Cardiac septum (tissue), 1 donor: ENCODE measurements at regions not wholly inside any gene's neighbourhood (a gene's known extent, or its start where the extent isn't known, plus 50 kb on each side); places are given as distances from the start of the nearest gene placed in this dataset.

Experiments used
- DNase-seq: peaks from one replicate; pipeline ENCODE4 v3.0.0-alpha.2; 2020; ENCODE audit warnings: low spot score
- intact Hi-C: fragments of 100-400 bp; cut with DNase I; formaldehyde crosslinking; loops from one replicate; pipeline ENCODE4 v1.14.0; 2022
- donor health status: DM: no; HTN: no; CAD: no.

DNA sequence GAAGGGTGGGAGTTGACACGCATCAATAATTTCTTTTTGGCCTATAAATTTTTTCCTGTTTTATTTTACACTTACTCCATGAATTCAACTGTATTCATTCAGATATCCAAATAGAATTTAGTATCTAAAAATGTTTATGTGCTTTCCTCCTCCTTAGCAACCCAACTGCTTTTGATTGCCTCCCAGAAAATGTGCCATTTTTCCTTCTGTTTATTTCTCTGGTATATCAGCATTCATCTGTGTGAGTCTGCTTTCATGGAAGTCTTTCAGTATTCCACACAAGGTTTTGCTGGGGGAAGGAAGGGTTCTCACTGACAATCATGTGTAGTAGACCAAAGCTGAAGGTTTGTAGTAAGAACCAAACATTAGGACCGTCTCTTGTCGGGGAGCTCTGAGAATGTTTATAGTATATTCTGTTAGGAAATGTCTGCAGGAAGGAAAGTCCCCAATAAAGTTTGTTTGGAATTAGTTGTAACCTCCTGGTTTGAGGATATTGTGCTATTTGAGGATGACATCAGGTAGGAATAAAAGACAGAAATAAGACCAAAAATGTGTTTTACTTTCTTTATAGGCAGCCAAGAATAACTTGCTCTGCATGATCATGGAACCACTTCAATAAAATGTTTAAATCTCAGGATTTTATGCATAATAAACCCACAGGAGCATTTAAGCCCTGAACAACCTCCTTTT is 673.6 kb upstream of the INTU start:
- no peak for DNase-seq
- intact Hi-C loops = loop anchor here (10.0 kb wide), 1 partner anchor 334 kb away; no protein-coding TSS in a partner anchor

DNA sequence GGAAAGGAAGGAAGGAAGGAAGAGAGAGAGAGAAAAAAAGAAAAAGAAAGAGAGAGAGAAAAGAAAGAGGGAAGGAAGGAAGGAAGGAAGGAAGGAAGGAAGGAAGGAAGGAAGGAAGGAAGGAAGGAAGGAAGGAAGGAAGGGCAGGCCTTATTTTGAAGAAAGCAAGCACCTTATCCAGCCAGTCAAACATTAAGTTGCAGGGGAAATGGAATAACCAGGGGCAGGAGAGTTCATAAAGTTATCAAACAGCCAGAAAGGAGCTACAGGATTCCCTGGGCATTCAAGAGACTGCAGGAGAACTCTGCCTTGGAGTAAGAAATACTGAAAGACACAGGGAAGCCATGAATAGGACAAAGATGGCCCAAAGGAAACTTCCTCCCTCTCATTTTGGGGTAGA is 672.0 kb upstream of the INTU start:
- DNase-seq = no peak
- intact Hi-C loops = no loop called here

DNA sequence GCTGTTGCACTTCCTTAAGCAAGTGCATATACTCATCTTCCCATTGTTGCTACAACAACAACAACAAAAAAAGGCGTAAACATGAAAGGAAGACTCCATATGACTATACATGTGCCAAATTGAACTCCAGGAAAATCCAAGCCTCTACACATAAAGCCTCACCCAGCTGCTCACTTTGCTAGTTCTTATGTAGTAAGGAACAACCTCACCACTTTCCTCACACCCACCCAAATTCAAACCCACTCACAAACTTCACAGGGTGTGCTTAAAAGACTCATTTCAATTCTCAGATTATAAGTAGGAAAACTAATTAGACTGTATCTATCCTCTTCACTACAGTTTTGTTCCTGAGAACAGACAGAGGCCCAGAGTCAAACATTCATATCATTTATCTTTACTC is 671.1 kb upstream of the INTU start:
- intact Hi-C loops = no loop called here
- DNase-seq = no peak

DNA sequence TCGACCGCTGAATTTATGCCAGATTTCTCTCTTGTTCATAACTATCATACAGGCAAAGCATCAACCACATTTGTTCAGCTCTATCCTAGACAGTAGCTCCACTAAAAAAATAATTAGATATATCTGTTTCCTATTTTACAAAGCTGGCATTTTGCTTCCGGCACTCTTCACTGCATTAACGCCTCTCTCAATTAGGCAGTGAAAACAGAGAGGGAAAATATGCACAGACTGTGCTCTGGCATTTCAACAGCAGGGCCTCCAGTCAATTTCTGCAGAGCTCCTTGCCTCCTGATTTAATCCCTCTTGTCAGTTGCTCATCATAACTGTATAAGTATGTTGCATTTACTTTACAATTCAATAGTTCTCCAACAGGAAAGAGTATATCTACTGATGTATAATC is 666.9 kb upstream of the INTU start:
- intact Hi-C loops = no loop called here
- DNase-seq = no peak

DNA sequence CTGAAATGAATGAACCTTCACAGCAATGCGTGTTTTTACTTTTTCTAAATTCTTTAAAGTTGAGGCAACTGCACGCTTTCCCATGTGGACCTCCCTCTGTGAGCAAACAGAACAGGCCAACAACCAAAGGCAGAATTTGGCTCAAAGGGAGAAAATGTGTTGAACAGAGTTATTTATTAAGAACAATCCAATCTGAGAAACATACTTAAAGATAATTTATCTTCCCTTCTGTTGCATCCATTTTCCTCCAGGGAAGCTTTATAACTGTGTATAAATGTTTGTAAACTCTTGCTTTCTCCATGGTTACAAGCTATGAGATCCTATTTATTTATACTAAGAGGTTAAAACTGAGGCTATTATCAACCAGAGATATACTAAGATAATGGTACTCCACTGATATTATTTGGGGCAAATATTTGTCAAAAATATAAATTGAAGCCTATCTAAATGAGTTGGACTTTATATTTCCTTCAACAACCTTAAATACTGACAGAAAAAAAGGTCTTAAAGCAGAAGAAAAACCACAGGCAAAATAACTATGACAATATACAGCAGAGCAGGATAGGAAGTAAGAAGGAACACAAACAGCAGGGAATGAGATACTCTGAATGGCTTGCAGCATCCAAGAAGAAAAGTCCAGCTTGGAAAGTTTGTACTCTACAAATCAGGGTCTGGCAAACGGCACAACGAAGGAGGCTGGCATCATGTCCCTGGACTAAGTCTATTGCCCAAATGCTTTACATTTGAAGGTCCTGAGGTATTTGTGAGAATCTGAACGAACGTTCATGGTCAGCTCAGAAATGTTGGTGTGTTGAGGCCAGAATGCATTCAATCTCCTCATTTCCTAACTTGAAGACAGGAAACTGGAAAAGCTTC is 663.2 kb upstream of the INTU start:
- no peak for DNase-seq
- intact Hi-C loops = no loop called here

DNA sequence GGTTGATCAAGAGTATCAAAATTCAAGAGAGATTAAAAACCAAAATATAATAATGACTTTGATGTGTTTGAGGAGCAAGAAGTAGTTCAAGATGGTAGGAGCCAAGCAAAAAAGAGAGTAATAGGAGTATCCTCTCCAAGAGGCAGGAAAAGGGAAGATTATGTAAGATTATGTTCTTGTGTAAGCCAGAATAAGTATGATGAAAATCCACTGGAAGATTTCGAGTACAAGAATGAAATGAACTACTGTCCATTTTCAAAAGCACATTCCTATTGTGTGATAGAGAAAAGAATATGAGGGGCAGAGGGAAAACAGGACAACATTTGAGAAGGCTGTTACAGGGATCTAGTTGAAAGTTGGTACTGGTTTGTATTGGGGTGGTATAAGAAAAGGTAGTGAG is 659.6 kb upstream of the INTU start:
- no peak for DNase-seq
- intact Hi-C loops = no loop called here

DNA sequence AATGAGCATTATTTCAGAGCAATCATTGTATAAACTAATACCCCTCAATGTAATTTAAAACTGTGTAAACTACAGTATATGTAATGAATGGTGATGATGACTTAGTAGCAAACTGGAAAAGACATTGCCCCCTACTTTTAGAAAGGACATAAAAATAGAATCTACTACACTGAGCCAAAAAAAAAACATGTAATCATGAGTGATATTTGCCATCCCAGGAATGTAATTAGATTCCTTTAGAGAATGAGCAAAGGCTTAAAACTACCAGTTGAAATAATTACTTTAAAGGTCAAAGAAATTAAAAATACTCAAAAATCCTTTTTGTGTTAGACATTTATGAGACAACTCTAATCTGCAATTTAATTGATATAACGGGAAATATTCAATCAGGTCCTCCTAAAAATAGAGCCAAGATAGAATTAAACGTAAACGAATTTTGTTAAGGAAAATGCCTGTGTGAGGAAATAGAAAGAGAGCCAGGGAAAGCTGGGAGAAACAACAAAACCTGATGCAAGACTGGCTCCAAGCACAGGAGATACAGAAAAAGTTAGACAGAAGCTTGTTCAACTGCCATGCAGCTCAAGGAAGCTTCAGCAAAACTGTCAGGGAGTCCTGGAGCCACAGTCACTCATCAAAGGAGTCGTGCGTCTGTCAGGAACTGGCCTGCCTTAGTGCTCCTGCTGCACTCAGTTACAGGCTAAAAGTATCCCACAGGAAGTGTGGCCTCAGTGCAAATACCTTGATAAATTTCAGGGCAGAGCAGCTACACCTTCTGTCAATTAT is 655.7 kb upstream of the INTU start:
- intact Hi-C loops = no loop called here
- DNase-seq = no peak

DNA sequence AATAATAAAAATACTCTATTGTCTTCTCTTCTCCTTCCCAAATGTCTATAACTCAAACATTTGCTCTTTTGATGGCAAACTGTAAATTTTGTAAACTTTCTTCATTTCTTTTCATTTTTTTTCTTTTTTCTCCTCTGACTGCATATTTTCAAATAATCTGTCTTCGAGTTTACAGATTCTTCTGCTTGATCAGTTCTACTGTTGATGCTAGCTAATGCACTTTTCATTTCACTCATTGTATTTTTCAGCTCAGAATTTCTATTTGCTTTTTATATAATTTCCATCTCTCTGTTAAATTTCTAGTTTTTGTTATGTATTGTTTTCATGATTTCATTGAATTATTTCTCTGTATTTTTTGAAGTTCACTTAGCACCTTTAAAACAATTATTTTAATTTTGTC is 646.8 kb upstream of the INTU start:
- intact Hi-C loops = no loop called here
- no peak for DNase-seq

DNA sequence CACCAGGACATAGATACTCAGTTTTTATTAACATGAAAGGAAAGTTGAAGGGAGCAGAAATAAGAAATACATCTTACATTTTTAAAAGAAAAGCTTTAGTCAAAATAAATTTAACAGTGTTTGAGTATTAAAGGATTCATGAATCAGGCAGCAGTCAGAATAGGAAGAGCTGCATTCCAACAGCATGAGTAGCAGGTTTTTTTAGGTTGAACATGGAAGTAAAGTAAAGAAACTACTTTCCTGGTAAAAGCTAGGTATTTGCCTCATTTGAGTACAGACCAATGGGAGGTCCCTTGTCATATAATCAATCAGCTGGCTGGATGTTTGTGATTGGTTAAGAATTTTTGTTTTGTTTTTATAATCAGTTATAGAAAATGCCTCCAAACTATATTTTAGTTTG is 645.9 kb upstream of the INTU start:
- no peak for DNase-seq
- intact Hi-C loops = no loop called here

DNA sequence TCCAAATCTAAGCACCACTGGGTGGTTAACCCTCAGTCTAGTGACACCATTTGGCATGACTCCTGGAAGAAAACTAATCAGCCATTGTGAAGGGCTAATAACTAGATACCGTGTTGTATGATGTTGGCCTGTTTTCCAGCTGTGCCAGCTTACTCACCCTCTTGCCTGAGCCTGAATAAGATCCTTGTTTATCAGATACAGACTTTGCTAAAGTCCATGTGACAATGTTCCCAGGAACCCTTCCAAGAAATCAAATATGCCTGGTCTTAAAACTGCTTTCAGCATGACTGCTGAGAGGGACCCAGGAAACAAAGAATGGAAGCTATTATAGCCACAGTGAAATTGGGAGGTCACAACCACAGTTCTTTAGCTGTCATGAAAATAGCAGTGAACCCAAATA is 640.8 kb upstream of the INTU start:
- intact Hi-C loops = no loop called here
- no peak for DNase-seq

DNA sequence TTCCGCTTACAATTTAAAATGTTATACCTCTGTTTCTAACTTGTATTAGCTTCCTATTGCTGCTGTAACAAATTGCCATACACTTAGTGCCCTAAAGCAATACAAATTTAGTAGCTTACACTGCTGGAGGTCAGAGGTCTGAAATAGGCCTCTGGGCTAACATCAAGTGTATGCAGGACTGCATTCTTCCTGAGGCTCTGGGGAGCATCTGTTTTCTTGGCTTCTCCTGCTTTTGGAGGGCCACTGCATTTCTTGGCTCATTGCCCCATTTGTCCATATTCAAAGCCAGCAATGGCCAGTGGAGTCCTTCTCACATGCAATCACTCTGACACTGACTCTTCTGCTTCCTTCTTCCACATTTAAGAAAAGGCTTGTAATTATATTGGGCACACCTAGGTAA is 639.8 kb upstream of the INTU start:
- no peak for DNase-seq

DNA sequence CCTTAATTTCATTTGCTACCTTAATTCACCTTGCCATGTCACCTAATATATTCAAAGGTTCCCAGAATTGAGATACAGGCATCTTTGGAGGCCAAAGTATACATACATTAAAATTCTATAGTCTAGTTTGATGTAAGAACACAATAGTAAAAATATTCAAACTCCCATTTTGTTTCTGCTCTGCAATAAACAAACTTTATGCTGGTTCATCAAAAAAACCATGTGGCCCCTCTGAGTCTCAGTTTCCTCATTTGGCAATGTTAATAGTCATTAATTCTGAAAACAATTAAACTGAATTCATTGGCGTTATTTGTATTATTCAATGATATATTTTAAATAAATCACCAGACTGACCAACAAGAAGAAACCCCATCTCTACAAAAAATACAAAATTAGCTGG is 639.4 kb upstream of the INTU start:
- intact Hi-C loops = no loop called here
- no peak for DNase-seq

More for the DNA sequence above, 639.8 kb upstream of the INTU start:
- intact Hi-C loops = no loop called here

DNA sequence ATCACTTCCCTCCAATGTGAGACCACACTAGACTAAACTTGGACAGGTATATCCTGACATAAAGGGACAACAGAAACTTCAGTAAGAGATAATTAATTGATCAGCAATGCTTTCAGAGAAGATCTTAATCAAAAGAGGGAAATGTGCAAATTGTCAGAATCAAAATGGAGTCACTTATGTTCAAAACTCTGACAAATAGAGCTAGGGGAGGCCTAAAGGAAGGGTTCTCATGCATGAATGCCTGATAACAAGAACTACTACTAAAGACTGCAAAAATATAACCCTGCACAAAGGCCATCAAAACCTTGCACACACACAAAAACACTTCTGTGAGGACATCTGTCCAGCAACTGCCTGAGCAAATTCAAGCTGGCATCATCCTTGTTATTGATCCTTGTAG is 637.5 kb upstream of the INTU start:
- intact Hi-C loops = no loop called here
- DNase-seq = no peak

DNA sequence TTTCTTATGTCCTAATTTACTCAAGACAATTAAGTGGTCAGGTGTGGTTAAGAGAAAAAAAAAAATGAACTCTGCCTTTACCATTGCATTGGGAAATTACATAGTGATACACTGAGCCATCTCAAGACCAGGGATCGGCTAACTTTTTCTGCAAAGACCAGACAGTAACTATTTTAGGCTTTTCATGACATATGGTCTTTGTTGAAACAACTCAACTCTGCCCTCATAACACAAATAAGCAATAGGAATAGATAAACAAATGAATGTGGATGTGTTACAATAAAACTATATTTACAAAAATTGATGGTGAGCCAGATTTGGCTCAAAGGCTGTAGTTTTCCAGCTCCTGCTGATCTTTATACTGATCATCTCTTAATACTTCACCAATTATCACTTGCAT is 632.6 kb upstream of the INTU start:
- intact Hi-C loops = no loop called here
- DNase-seq = no peak

DNA sequence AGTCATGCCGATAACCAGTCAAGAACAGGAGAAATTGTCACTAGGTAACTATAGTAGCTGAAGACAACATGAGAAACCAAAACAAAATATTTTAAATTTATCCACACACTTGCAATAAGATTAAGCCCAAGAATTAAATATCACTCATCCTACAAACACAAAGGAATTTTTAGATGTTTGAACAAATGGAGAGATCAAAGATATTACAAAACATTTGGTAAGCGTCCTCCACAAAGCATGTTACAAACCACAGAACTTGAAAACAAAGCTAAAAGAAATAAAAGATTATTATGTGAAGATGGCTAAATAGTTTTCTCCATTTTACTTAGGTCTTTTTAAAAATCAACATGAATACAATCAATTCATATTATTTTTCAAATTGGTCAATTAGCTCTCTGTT is 631.9 kb upstream of the INTU start:
- intact Hi-C loops = no loop called here

DNA sequence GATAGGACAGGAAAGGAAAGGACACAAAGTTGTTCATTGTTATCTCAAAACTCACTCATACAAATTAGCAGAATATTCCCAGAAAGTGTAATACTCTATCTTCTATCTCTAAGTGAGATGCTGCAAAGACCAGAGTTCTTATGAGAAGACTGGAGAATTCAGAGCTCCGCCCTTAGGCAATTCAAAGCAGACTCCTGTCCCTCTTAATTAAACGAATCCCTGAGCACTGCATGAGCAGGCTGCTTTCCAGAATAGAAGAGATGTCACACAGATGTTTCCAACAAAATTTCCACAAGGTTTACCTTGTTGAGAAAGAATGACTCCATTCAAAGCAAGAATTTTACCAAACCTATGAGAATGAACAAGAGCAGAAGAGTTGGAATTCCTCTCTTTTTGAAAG is 630.8 kb upstream of the INTU start:
- intact Hi-C loops = no loop called here
- no peak for DNase-seq

More for the DNA sequence above, 631.9 kb upstream of the INTU start:
- DNase-seq = no peak

DNA sequence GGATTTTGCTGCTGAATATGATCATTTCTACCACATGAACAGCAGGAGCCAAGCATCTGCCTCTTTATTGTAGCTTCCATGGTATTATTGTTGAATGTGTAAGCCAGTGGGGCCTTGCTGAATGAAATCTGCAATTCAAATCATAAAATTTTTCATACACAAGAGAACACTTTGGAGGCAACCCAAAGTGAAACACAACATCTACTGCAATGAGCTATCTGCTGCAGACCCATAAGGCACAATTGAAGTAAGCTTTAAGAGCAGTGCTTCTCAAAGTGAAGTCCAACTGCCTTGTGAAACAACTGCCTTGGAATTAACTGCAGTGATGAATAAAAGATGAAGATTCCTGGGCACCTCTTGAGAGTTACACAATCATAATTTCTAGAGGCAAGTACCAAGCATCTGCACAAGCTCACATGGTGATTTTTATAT is 626.3 kb upstream of the INTU start:
- intact Hi-C loops = no loop called here
- no peak for DNase-seq

DNA sequence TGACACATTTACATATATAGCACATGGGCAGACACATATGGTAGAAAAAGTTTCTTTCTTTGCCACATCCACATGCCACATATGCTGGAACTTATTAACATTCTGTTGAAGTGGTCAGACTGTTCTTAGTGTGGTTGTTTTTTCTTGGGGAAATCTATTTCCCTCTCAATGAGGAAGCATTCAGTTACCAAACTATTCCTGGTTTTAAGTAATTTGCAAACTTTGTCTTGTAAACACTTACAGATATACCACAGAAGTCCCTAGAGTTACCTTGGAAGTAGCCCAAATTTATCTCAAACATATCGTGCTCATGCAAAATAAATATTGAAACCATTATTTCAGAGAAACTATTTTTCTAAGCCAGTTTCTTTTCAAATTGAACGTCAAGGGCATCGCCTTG is 625.5 kb upstream of the INTU start:
- intact Hi-C loops = no loop called here
- DNase-seq = no peak

DNA sequence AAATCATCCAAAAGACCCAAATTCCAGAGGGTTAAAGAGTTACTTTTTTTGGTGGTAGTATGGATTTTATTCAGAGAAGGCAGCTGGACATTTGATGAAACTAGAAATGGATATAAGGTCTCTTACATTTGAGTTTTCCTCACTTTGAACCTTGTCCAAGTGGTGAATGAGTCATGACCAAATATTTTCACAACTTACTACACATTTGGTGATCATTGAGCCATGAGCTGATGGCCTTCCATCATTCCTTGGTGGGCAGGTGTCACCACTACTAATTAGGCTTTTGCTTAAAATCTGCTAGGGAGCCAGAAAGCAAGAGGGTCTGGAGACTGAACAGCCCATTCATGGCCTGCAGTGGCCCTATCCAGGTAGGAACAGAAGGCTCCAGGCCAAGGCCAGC is 620.2 kb upstream of the INTU start:
- no peak for DNase-seq

DNA sequence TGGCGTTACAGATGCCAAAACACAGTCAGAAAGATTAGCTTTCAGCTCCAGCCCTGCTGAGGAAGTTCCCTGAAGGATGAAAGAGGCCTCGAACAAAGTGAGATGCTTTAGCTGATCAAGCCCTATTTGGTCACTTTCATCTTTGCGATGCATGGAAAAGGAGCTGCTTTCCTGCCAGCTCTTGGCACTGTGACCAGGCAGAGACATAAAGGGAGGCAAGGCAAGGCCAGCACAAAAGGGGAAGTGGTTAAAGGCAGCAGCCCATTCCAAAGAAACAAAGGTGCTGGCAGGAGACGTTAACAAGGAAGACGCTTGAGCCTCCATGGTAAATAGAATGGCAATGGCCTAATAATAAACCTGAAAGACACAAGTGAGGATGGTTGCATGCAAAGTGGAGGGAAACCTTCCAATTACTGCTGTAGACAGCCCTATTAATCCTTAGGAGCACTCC is 617.1 kb upstream of the INTU start:
- intact Hi-C loops = no loop called here
- DNase-seq = no peak

More for the DNA sequence above, 620.2 kb upstream of the INTU start:
- intact Hi-C loops = no loop called here
